ENCODE measurements at regions not wholly inside any gene's neighbourhood (a gene's known extent, or its start where the extent isn't known, plus 50 kb on each side); places are given as distances from the start of the nearest gene placed in this dataset.
A peak's percentile ranks its signal among the peaks of the same experiment; 100 is the strongest.

- no peak overlapping the region for H3K27ac ChIP-seq
- H3K4me1 ChIP-seq (replicated peaks in 1 of 2): peaks cover 0 to 4% of the 10 kb centered on the region in 2 donors
- no peak for DNase-seq
- H3K27me3 ChIP-seq: no peaks in the 10 kb centered on the region
- H3K9me3 ChIP-seq (replicated peaks in 1 of 3): no peaks in the 10 kb centered on the region
- no peak overlapping the region for H3K4me3 ChIP-seq
- TF ChIP-seq POLR2A (IDR thresholded peaks at IDR 0.05) (no peak), CTCF (IDR thresholded peaks at IDR 0.05) (no peak)
- no peaks in the 10 kb centered on the region for H3K36me3 ChIP-seq (replicated peaks in 1 of 2)
- intact Hi-C loops (cut with DNase I): no loop called here
- WGBS, 4 donors: 80 to 91% (median 85%) methylated on average over 5 of the region's 5 CpGs
Measured at GRCh38 chr2:47309472-47309951, 59.6 kb upstream of the EPCAM start.

GRCh38 chr2:47307066-47307465, 62.0 kb upstream of the EPCAM start:
- Histone ChIP-seq H3K4me3 (no peak overlapping the region), H3K4me1 (replicated peaks in 1 of 2) (peaks cover 0 to 16% of the 10 kb centered on the region in 2 donors), H3K27me3 (no peaks in the 10 kb centered on the region), H3K27ac (no peak overlapping the region), H3K9me3 (replicated peaks in 1 of 3) (no peaks in the 10 kb centered on the region), H3K36me3 (replicated peaks in 1 of 2) (no peaks in the 10 kb centered on the region)
- peak in 1 of 7 donors; percentile 24 for DNase-seq
- intact Hi-C loops (cut with DNase I): no loop called here
- TF ChIP-seq POLR2A (IDR thresholded peaks at IDR 0.05) (no peak), CTCF (IDR thresholded peaks at IDR 0.05) (no peak)

GRCh38 chr2:47304654-47305053, 64.5 kb upstream of the EPCAM start:
- H3K36me3 ChIP-seq (replicated peaks in 1 of 2): no peaks in the 10 kb centered on the region
- peaks cover 0 to 12% of the 10 kb centered on the region in 2 donors for H3K4me1 ChIP-seq (replicated peaks in 1 of 2)
- H3K9me3 ChIP-seq (replicated peaks in 1 of 3): no peaks in the 10 kb centered on the region
- no peak for DNase-seq
- H3K4me3 ChIP-seq: no peak overlapping the region
- H3K27ac ChIP-seq: no peak overlapping the region
- intact Hi-C loops (cut with DNase I): no loop called here
- TF ChIP-seq CTCF (IDR thresholded peaks at IDR 0.05) (no peak), POLR2A (IDR thresholded peaks at IDR 0.05) (no peak)
- WGBS, 4 donors: 66 to 85% (median 79%) methylated on average over 4 of the region's 4 CpGs
- H3K27me3 ChIP-seq: no peaks in the 10 kb centered on the region

GRCh38 chr2:47303341-47304148, 65.6 kb upstream of the EPCAM start:
- Histone ChIP-seq H3K4me3 (no peak overlapping the region), H3K36me3 (replicated peaks in 1 of 2) (no peaks in the 10 kb centered on the region), H3K27ac (no peak overlapping the region), H3K4me1 (replicated peaks in 1 of 2) (peaks cover 0 to 12% of the 10 kb centered on the region in 2 donors), H3K9me3 (replicated peaks in 1 of 3) (no peaks in the 10 kb centered on the region), H3K27me3 (no peaks in the 10 kb centered on the region)
- TF ChIP-seq POLR2A (IDR thresholded peaks at IDR 0.05) (no peak), CTCF (IDR thresholded peaks at IDR 0.05) (no peak)
- 22 to 46% (median 42%) methylated on average over 3 of the region's 3 CpGs for WGBS, 4 donors
- intact Hi-C loops (cut with DNase I): no loop called here
- no peak for DNase-seq

All from adrenal gland (tissue), 9 donors.